ENCODE measurements at regions not wholly inside any gene's neighbourhood (a gene's known extent, or its start where the extent isn't known, plus 50 kb on each side); places are given as distances from the start of the nearest gene placed in this dataset.

- FAIRE-seq (peak; percentile 37), ATAC-seq (no peak), DNase-seq (ENCODE audit: extremely low read depth in 1 of 4, low spot score in 3 of 4) (no peak)
- in situ Hi-C loops (cut with MboI) (no loop called here), intact Hi-C loops (cut with micrococcal nuclease) (no loop called here)
- under 1% methylated on average over 6 of the region's 6 CpGs for WGBS (ENCODE audit: insufficient coverage, low coverage, missing lambda C conversion rate)
- Histone ChIP-seq H4K20me1 (replicated peaks; ENCODE audit: control insufficient read depth, insufficient read depth, low read length) (no peaks in the 10 kb centered on the region), H3K9me3 (replicated peaks; ENCODE audit: control insufficient read depth, insufficient read depth, low read depth, low read length) (no peaks in the 10 kb centered on the region), H3K9me1 (ENCODE audit: control insufficient read depth, insufficient read depth, low read length) (no peaks in the 10 kb centered on the region), H3K9ac (ENCODE audit: insufficient read depth in 1 of 2, low read depth in 2 of 2, low read length in 2 of 2) (no peak overlapping the region), H3K4me3 (no peak overlapping the region), H3K27ac (ENCODE audit: extremely low read depth, low read depth, low read length) (no peak overlapping the region), H3K79me2 (ENCODE audit: control insufficient read depth, insufficient read depth, low read length) (no peaks in the 10 kb centered on the region), H3K4me2 (ENCODE audit: insufficient read depth, low read length) (no peak overlapping the region), H3K4me1 (replicated peaks in 1 of 2; ENCODE audit: control insufficient read depth in 2 of 2, insufficient read depth in 2 of 2, low read length in 2 of 2) (no peaks in the 10 kb centered on the region), H3K36me3 (ENCODE audit: control insufficient read depth, insufficient read depth, low read length) (no peaks in the 10 kb centered on the region), H3K27me3 (ENCODE audit: control insufficient read depth in 2 of 2, insufficient read depth in 2 of 2, low read length in 2 of 2) (peaks cover 0 to 4% of the 10 kb centered on the region in 2 experiments; a peak in 1 of 5 replicates), H2AFZ (ENCODE audit: low read depth, low read length) (no peak overlapping the region)
- TF ChIP-seq THRAP3 (IDR thresholded peaks at IDR 0.05; ENCODE audit: borderline replicate concordance), result no peak
- TF ChIP-seq HNRNPLL (IDR thresholded peaks at IDR 0.05; ENCODE audit: low read depth, low read length, poor library complexity, severe bottlenecking), result no peak
- TF ChIP-seq CREB5 (CRISPR knock-in tag; IDR thresholded peaks at IDR 0.05), result no peak
- no peak for TF ChIP-seq BRD9 (IDR thresholded peaks at IDR 0.05; ENCODE audit: low read depth, partially characterized antibody)
- TF ChIP-seq MTA3 (IDR thresholded peaks at IDR 0.05; ENCODE audit: borderline replicate concordance), result no peak
- TF ChIP-seq ZFX (CRISPR knock-in tag; IDR thresholded peaks at IDR 0.05), result no peak
- TF ChIP-seq CBFA2T3 (IDR thresholded peaks at IDR 0.05), result 0 out of 2 replicates have a peak, but pooled peaks have one; percentile 4
- no peak for TF ChIP-seq TGIF2 (CRISPR knock-in tag; IDR thresholded peaks at IDR 0.05)
- no peak for TF ChIP-seq RFX5 (IDR thresholded peaks at IDR 0.05; ENCODE audit: low read depth, low read length)
- TF ChIP-seq ZSCAN32 (CRISPR knock-in tag; IDR thresholded peaks at IDR 0.05), result no peak
- no peak for TF ChIP-seq SIRT6 (IDR thresholded peaks at IDR 0.05; ENCODE audit: low read depth, low read length)
- no peak for TF ChIP-seq NFE2L1 (tag; IDR thresholded peaks at IDR 0.05; ENCODE audit: borderline replicate concordance, low read depth)
- TF ChIP-seq SMARCA4 (IDR thresholded peaks at IDR 0.05), result no peak
- peak; percentile 45; the same call in 1 of the 2 replicates for TF ChIP-seq MAFG (tag; conservative IDR thresholded peaks at IDR 0.05)
- peak; percentile 60; the same call in 1 of the 2 replicates for TF ChIP-seq NFE2 (IDR thresholded peaks at IDR 0.05; ENCODE audit: low read depth)
- TF ChIP-seq POU5F1 (IDR thresholded peaks at IDR 0.05; ENCODE audit: borderline replicate concordance, low read depth, low read length, partially characterized antibody), result no peak
- peak; percentile 41; the same call in 1 of the 2 replicates for TF ChIP-seq MAFF (IDR thresholded peaks at IDR 0.05; ENCODE audit: low read length)
- no peak for TF ChIP-seq NCOA2 (IDR thresholded peaks at IDR 0.05; ENCODE audit: partially characterized antibody in 2 of 2)
- TF ChIP-seq KLF13 (tag; IDR thresholded peaks at IDR 0.05; ENCODE audit: borderline replicate concordance, low read depth), result no peak
- TF ChIP-seq PTBP1 (IDR thresholded peaks at IDR 0.05; ENCODE audit: low read depth, low read length), result no peak
- no peak for TF ChIP-seq KHSRP (IDR thresholded peaks at IDR 0.05)
- peak; percentile 41; the same call in 1 of the 2 replicates for TF ChIP-seq C11orf30 (IDR thresholded peaks at IDR 0.05; ENCODE audit: low read depth)
- TF ChIP-seq, protein P1, sequence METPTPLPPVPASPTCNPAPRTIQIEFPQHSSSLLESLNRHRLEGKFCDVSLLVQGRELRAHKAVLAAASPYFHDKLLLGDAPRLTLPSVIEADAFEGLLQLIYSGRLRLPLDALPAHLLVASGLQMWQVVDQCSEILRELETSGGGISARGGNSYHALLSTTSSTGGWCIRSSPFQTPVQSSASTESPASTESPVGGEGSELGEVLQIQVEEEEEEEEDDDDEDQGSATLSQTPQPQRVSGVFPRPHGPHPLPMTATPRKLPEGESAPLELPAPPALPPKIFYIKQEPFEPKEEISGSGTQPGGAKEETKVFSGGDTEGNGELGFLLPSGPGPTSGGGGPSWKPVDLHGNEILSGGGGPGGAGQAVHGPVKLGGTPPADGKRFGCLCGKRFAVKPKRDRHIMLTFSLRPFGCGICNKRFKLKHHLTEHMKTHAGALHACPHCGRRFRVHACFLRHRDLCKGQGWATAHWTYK (CRISPR knock-in tag; IDR thresholded peaks at IDR 0.05), result no peak
- no peak for TF ChIP-seq HNRNPH1 (optimal IDR thresholded peaks at IDR 0.05; ENCODE audit: low read depth, low read length)
- BruUV-seq (replicated peaks), result no TSS peak
- POLR2A ChIA-PET, result interaction anchor here (0.9 kb wide), 1 partner anchor 435 kb away, joined by 3 read pairs; no protein-coding TSS in a partner anchor
- CTCF ChIA-PET (ENCODE audit: low intra/inter-chr PET ratio), result no interaction called here
These were observed 223.4 kb downstream of the NR2F2 start for GRCh38 chr15:96553931-96554330.

Data from K562 (cell line).